GM12874 (cell line): ENCODE measurements at regions not wholly inside any gene's neighbourhood (a gene's known extent, or its start where the extent isn't known, plus 50 kb on each side); places are given as distances from the start of the nearest gene placed in this dataset.

Source experiments
- CTCF ChIP-seq: IDR thresholded peaks from 2 replicates; pipeline ENCODE4 v1.5.1; 2011; ENCODE audit warnings: low read depth, mild to moderate bottlenecking, control low read depth, low read length, moderate library complexity; ENCODE audit not compliant: insufficient read depth

DNA sequence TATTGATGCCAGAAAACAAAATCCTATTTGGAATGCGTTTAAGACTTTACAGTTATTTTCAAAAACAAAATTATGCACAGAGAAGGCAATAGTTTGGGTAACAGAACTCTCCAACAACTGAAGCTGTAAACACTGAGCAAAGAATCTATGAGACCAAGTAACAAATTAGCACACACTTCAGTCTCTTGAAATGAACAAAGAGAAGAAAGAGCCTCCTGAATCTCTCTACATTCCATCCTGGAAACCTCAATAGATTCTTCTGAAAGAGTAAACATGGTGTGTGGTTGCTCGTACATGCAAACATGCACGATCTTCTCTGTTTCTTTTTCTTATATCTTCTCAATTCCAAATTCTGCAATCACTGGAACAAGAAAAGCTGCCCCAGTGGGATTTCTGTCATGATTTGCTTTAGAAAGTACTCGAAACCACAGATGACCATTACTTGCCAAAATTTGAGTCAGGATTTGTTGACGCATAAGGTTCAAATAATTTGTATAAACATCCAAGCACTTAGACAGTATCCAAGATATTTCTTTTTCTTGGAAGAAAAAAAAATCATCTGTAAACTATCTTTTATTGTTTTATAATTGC is 137.9 kb upstream of the DACH1 start:
- TF ChIP-seq CTCF, result no peak

GRCh38 chr13:72004246-72004645 is 137.2 kb upstream of the DACH1 start:
- TF ChIP-seq CTCF, result no peak

GRCh38 chr13:71998223-71998622 is 131.2 kb upstream of the DACH1 start:
- no peak for TF ChIP-seq CTCF

DNA sequence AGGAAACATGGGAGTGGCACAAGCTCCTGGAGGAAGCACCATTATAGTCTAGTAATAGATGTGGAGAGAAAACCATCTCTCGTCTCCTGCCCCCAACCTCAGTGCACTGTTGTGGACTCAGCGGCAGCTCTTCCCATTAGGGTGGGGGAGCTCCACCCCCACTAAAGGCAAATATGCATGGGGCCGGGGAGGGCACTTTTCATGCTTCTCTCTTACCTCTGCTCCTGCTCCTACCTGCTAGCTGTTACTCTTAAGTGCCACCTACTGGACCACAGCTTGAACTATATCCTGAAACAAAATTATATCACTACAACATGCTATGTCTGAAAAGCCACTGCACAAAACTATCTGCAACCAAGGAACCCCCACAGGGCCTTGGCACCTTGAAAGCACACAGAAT is 112.6 kb upstream of the DACH1 start:
- TF ChIP-seq CTCF, result 0 out of 2 replicates have a peak, but pooled peaks have one; percentile 10

DNA sequence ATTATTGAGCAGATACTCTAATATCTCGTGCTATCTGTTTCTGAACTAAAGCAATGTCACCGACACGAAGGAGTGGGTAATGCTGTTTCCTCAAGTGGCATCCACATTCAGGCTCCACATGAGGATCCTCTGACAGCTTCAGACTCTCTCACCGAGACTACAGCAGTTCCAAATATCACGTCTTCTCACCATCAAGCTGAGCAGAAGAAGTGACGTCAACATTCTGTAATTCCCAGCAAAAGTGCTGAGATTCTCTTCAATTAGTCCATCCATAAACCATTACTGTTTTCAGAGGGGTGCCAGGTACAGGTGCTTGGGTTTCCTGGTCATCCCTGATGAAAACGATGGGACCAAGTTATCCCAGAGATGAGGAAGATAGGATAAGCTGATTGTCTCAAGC is 110.0 kb upstream of the DACH1 start:
- no peak for TF ChIP-seq CTCF

- TF ChIP-seq CTCF, result no peak
Measured at GRCh38 chr13:71967990-71968389, 101.0 kb upstream of the DACH1 start.

DNA sequence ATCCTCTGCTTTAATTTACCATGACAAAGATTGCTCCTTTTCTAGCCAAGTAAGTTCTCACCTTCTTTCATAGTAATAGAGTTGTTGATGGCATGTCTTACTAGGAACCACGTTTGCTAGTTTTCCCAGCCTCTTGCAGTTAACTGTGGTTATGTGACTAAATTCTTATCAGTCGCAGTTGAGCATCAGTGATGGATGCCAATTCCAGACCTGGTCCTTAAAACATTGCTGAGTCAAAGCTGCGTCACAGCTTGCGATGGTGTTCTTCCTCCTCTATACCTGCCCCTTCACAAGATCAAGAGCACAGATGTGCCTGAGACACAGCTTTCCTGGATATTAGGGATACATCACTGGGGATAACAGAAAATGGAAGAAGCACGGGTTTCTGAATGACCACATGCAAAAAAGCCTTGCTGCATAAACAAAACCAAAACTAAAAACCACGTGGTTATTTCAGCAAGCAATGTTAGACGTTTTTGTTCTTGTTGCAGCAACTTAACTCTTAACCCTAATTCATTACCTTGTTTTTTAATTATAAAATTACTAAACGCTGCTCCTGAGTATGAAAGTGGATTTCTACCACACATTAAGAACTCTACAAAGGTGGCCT is 97.6 kb upstream of the DACH1 start:
- TF ChIP-seq CTCF, result no peak
